ENCODE measurements at regions not wholly inside any gene's neighbourhood (a gene's known extent, or its start where the extent isn't known, plus 50 kb on each side); places are given as distances from the start of the nearest gene placed in this dataset.

- intact Hi-C loops (cut with micrococcal nuclease): no loop called here
- no peak for TF ChIP-seq CTCF (IDR thresholded peaks at IDR 0.05; ENCODE audit: unreplicated experiment)
- H3K36me3 Mint-ChIP-seq (ENCODE audit: insufficient read depth, unreplicated experiment): peaks cover 6% of the 10 kb centered on the region
- POLR2A ChIA-PET: interaction anchor here (1.2 kb wide), 1 partner anchor 11 kb away, joined by 3 read pairs; no protein-coding TSS in a partner anchor
- H3K9me3 Mint-ChIP-seq (ENCODE audit: unreplicated experiment): no peaks in the 10 kb centered on the region
- CTCF ChIA-PET: no interaction called here
- H3K4me3 Mint-ChIP-seq (ENCODE audit: unreplicated experiment): no peak overlapping the region
- no peaks in the 10 kb centered on the region for H3K4me1 Mint-ChIP-seq (ENCODE audit: insufficient read depth, unreplicated experiment)
- H3K27ac Mint-ChIP-seq (ENCODE audit: low read depth, unreplicated experiment): no peak overlapping the region
- H3K27me3 Mint-ChIP-seq (ENCODE audit: insufficient read depth, unreplicated experiment): no peaks in the 10 kb centered on the region
- no peak for DNase-seq (ENCODE audit: unreplicated experiment)
- BruUV-seq (replicated peaks): no TSS peak
Measured at GRCh38 chr14:95406756-95407277, 87.1 kb upstream of the CLMN start.

- ChIA-PET CTCF (interaction anchor here (0.9 kb wide), 1 partner anchor 104 kb away, joined by 5 read pairs; no protein-coding TSS in a partner anchor), POLR2A (no interaction called here)
- BruUV-seq (replicated peaks): no TSS peak
- Mint-ChIP-seq H3K4me3 (ENCODE audit: unreplicated experiment) (no peak overlapping the region), H3K27ac (ENCODE audit: low read depth, unreplicated experiment) (no peak overlapping the region), H3K9me3 (ENCODE audit: unreplicated experiment) (no peaks in the 10 kb centered on the region), H3K4me1 (ENCODE audit: insufficient read depth, unreplicated experiment) (no peaks in the 10 kb centered on the region), H3K36me3 (ENCODE audit: insufficient read depth, unreplicated experiment) (no peaks in the 10 kb centered on the region), H3K27me3 (ENCODE audit: insufficient read depth, unreplicated experiment) (no peaks in the 10 kb centered on the region)
- DNase-seq (ENCODE audit: unreplicated experiment): no peak
- intact Hi-C loops (cut with micrococcal nuclease): no loop called here
- TF ChIP-seq CTCF (IDR thresholded peaks at IDR 0.05; ENCODE audit: unreplicated experiment): no peak
Measured at GRCh38 chr14:95404583-95404982, 84.9 kb upstream of the CLMN start.

- no peaks in the 10 kb centered on the region for H3K36me3 Mint-ChIP-seq (ENCODE audit: insufficient read depth, unreplicated experiment)
- ChIA-PET CTCF (no interaction called here), POLR2A (no interaction called here)
- intact Hi-C loops (cut with micrococcal nuclease): no loop called here
- H3K4me1 Mint-ChIP-seq (ENCODE audit: insufficient read depth, unreplicated experiment): no peaks in the 10 kb centered on the region
- no peak overlapping the region for H3K27ac Mint-ChIP-seq (ENCODE audit: low read depth, unreplicated experiment)
- DNase-seq (ENCODE audit: unreplicated experiment): no peak
- BruUV-seq (replicated peaks): no TSS peak
- no peak overlapping the region for H3K4me3 Mint-ChIP-seq (ENCODE audit: unreplicated experiment)
- no peaks in the 10 kb centered on the region for H3K27me3 Mint-ChIP-seq (ENCODE audit: insufficient read depth, unreplicated experiment)
- TF ChIP-seq CTCF (IDR thresholded peaks at IDR 0.05; ENCODE audit: unreplicated experiment): no peak
- no peaks in the 10 kb centered on the region for H3K9me3 Mint-ChIP-seq (ENCODE audit: unreplicated experiment)
Measured at GRCh38 chr14:95402578-95402977, 82.9 kb upstream of the CLMN start.

GRCh38 chr14:95402176-95402575 is 82.5 kb upstream of the CLMN start:
- H3K36me3 Mint-ChIP-seq (ENCODE audit: insufficient read depth, unreplicated experiment): no peaks in the 10 kb centered on the region
- TF ChIP-seq CTCF (IDR thresholded peaks at IDR 0.05; ENCODE audit: unreplicated experiment): no peak
- ChIA-PET CTCF (no interaction called here), POLR2A (no interaction called here)
- no peak overlapping the region for H3K4me3 Mint-ChIP-seq (ENCODE audit: unreplicated experiment)
- no TSS peak for BruUV-seq (replicated peaks)
- intact Hi-C loops (cut with micrococcal nuclease): no loop called here
- H3K9me3 Mint-ChIP-seq (ENCODE audit: unreplicated experiment): no peaks in the 10 kb centered on the region
- no peak for DNase-seq (ENCODE audit: unreplicated experiment)
- H3K27ac Mint-ChIP-seq (ENCODE audit: low read depth, unreplicated experiment): no peak overlapping the region
- H3K27me3 Mint-ChIP-seq (ENCODE audit: insufficient read depth, unreplicated experiment): no peaks in the 10 kb centered on the region
- H3K4me1 Mint-ChIP-seq (ENCODE audit: insufficient read depth, unreplicated experiment): no peaks in the 10 kb centered on the region
